ENCODE measurements at regions not wholly inside any gene's neighbourhood (a gene's known extent, or its start where the extent isn't known, plus 50 kb on each side); places are given as distances from the start of the nearest gene placed in this dataset.

DNA sequence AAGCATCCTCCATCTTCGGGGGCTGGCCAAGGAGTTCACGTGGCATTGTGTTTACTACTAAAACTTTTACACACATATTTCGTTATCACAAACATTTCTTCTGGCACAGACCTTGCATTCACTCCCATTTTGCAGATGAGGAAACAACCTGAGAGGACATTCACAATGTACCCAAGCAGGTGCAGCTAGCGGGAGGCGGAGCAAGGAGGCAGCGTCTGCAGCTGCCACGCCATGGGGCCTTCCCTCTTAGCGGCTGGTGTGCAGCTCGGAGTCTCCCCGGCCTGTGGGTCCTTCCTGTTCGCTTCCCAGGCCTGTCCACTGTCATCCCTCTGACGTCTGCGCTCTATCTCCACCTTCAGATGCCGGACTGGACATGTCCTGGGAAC, 807.8 kb downstream of the TBC1D22A start:
- no peak overlapping the region for H3K4me2 ChIP-seq (ENCODE audit: unreplicated experiment)
- H3K27ac ChIP-seq, result no peak overlapping the region
- H3K9me3 ChIP-seq (ENCODE audit: low read depth), result no peaks in the 10 kb centered on the region
- 43 to 55% methylated on average over 14 of the region's 14 CpGs for WGBS, 2 experiments (ENCODE audit: low coverage in 1 of 2, low lambda C conversion rate in 2 of 2, missing lambda C conversion rate in 2 of 2)
- no peak overlapping the region for H3K9ac ChIP-seq
- H3K36me3 ChIP-seq (ENCODE audit: low read depth), result no peaks in the 10 kb centered on the region
- TF ChIP-seq EZH2 (IDR thresholded peaks at IDR 0.05; ENCODE audit: insufficient read depth, poor library complexity, severe bottlenecking) (no peak), EZH2phosphoT487 (IDR thresholded peaks at IDR 0.05; ENCODE audit: insufficient read depth, low read depth) (no peak)
- H3K4me3 ChIP-seq, result no peak overlapping the region
- H4K20me1 ChIP-seq (ENCODE audit: insufficient read depth), result no peaks in the 10 kb centered on the region
- no peaks in the 10 kb centered on the region for H3F3A ChIP-seq (ENCODE audit: insufficient read depth)
- no peak for DNase-seq
- no peaks in the 10 kb centered on the region for H3K4me1 ChIP-seq (ENCODE audit: insufficient read depth)
- H3K27me3 ChIP-seq (replicated peaks; ENCODE audit: insufficient read depth), result no peaks in the 10 kb centered on the region
- in situ Hi-C loops (cut with MboI), result no loop called here
- H2AFZ ChIP-seq, result no peak overlapping the region
- H3K9me2 ChIP-seq (ENCODE audit: insufficient read depth), result no peaks in the 10 kb centered on the region
- no peaks in the 10 kb centered on the region for H3K79me2 ChIP-seq (ENCODE audit: insufficient read depth)

DNA sequence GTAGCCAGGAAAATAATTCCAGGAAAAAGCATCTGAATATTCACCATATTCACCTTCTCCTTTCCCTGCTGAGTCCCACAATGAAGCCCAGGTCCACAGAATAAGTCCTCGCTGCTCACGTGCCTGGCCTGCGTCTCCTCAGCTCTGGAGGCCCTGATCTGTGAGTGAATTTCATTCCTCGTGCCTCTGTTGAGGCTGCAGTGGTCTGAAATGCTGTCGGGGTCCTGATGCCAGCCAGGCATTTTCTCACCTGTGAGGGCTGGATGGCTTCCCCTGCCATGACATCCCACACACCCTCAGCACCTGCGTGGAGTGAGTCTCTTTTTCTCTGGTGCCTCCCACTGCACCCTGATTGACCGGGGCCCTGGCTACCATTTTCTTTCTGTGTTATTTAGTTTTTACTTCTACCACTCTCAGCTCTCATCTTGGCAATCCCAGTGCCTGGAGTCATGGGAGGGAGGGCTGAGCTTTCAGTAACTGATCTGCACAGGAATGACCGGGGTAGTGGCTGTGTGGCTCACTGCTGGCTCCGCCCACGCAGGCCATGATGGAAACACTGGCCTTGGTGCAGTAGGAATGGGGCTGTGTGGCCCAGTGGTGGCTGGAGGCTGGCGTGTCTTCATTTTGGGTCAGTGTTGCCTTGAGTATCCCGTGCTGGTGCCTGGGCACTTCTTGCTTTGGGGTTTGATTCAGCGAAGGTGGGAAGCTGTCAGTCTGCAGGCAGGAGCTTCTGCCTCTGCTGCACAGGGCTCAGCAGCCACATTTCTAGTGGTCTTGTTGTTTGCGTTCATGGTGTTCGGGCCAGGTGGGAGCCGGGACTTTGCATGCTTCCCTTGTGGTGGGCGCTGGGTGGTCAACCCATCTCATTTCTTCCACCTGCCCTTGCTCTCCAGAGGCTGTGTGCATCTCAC, 807.2 kb downstream of the TBC1D22A start:
- no peaks in the 10 kb centered on the region for H3K9me3 ChIP-seq (ENCODE audit: low read depth)
- WGBS, 2 experiments (ENCODE audit: low coverage in 1 of 2, low lambda C conversion rate in 2 of 2, missing lambda C conversion rate in 2 of 2), result 40 to 48% methylated on average over 17 of the region's 17 CpGs

DNA sequence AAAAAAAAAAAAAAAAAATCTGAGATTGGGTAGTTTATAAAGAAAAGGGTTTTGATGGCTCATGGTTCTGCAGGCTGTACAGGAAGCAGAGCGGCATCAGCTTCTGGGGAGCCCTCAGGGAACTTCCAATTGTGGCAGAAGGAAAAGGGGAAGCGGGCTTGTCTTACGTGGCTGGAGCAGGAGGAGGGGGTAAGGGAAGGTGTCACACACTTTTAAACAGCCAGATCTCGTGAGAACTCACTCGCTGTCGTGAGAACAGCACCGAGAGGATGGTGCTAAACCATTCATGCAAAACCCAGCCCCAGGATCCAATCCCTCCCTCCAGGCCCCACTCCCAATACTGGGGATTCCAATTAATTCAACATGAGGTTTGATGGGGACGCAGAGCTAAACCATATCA, 806.2 kb downstream of the TBC1D22A start:
- Histone ChIP-seq H3K36me3 (ENCODE audit: low read depth) (no peaks in the 10 kb centered on the region), H3K4me1 (ENCODE audit: insufficient read depth) (no peaks in the 10 kb centered on the region), H3K9me2 (ENCODE audit: insufficient read depth) (no peaks in the 10 kb centered on the region), H4K20me1 (ENCODE audit: insufficient read depth) (no peaks in the 10 kb centered on the region), H3K9me3 (ENCODE audit: low read depth) (no peaks in the 10 kb centered on the region), H3K79me2 (ENCODE audit: insufficient read depth) (no peaks in the 10 kb centered on the region), H3K27ac (no peak overlapping the region), H3K4me3 (no peak overlapping the region), H3K4me2 (ENCODE audit: unreplicated experiment) (no peak overlapping the region), H3K27me3 (replicated peaks; ENCODE audit: insufficient read depth) (no peaks in the 10 kb centered on the region), H2AFZ (no peak overlapping the region), H3K9ac (no peak overlapping the region), H3F3A (ENCODE audit: insufficient read depth) (no peaks in the 10 kb centered on the region)
- in situ Hi-C loops (cut with MboI), result no loop called here
- WGBS, 2 experiments (ENCODE audit: low coverage in 1 of 2, low lambda C conversion rate in 2 of 2, missing lambda C conversion rate in 2 of 2), result 41 to 52% methylated on average over 8 of the region's 8 CpGs
- TF ChIP-seq EZH2 (IDR thresholded peaks at IDR 0.05; ENCODE audit: insufficient read depth, poor library complexity, severe bottlenecking), result no peak
- TF ChIP-seq EZH2phosphoT487 (IDR thresholded peaks at IDR 0.05; ENCODE audit: insufficient read depth, low read depth), result no peak
- no peak for DNase-seq

More for the DNA sequence above, 807.2 kb downstream of the TBC1D22A start:
- TF ChIP-seq EZH2 (IDR thresholded peaks at IDR 0.05; ENCODE audit: insufficient read depth, poor library complexity, severe bottlenecking) (no peak), EZH2phosphoT487 (IDR thresholded peaks at IDR 0.05; ENCODE audit: insufficient read depth, low read depth) (no peak)
- Histone ChIP-seq H3F3A (ENCODE audit: insufficient read depth) (no peaks in the 10 kb centered on the region), H3K4me1 (ENCODE audit: insufficient read depth) (no peaks in the 10 kb centered on the region), H3K36me3 (ENCODE audit: low read depth) (no peaks in the 10 kb centered on the region), H3K4me3 (no peak overlapping the region), H3K4me2 (ENCODE audit: unreplicated experiment) (no peak overlapping the region), H4K20me1 (ENCODE audit: insufficient read depth) (no peaks in the 10 kb centered on the region), H3K79me2 (ENCODE audit: insufficient read depth) (no peaks in the 10 kb centered on the region), H3K27ac (no peak overlapping the region), H3K9ac (no peak overlapping the region), H2AFZ (no peak overlapping the region), H3K9me2 (ENCODE audit: insufficient read depth) (no peaks in the 10 kb centered on the region), H3K27me3 (replicated peaks; ENCODE audit: insufficient read depth) (no peaks in the 10 kb centered on the region)
- DNase-seq, result no peak
- in situ Hi-C loops (cut with MboI), result no loop called here

DNA sequence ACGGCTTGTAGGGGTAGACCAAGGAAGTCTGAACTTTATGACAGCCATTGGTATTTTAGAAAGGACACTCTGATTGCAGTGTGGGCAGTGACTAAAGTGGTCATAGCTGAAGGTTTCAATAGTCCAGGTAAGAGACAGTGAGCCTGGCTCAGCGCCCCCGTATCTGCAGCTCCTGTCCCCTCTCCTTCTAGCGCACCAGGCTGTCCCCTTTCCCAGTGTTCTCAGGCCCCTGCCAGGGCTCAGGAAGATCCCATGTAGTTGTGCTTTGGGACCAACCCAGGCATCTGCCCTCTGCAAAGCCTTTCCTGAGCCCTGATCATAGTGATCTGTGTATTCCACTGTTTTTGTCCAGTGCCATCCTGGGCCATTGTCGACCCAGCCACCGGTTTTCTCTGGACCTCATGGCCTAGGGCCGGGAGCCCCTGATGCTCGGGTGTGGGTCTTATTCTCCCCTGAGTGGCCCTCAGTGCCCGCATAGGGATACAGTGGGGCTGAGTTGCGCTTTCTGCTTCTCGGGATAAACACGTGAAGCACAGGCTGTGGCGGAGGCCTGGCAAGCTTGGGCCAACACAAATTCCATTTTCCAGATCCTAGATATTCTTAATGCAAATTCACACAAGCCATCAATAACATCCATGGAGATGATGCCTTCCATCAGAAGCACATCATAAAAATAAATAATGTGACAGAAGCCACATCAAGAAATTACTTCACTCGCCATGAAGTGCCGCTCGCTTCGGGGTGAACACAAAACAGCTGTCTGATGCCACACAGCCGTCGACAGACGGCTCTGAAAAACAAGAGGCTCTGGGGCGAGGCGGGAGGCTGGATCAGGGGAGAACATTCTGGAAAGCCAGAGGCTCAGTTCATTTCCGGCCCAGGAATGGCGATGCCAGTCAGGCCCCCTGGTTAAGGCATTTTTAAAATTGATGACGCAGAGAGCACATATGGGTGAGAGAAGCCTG, 805.0 kb downstream of the TBC1D22A start:
- TF ChIP-seq EZH2phosphoT487 (IDR thresholded peaks at IDR 0.05; ENCODE audit: insufficient read depth, low read depth) (no peak), EZH2 (IDR thresholded peaks at IDR 0.05; ENCODE audit: insufficient read depth, poor library complexity, severe bottlenecking) (no peak)
- Histone ChIP-seq H3K4me3 (no peak overlapping the region), H3K9me2 (ENCODE audit: insufficient read depth) (no peaks in the 10 kb centered on the region), H2AFZ (no peak overlapping the region), H3K36me3 (ENCODE audit: low read depth) (no peaks in the 10 kb centered on the region), H3F3A (ENCODE audit: insufficient read depth) (no peaks in the 10 kb centered on the region), H3K4me2 (ENCODE audit: unreplicated experiment) (no peak overlapping the region), H3K9ac (no peak overlapping the region), H3K27ac (no peak overlapping the region), H3K79me2 (ENCODE audit: insufficient read depth) (no peaks in the 10 kb centered on the region), H3K4me1 (ENCODE audit: insufficient read depth) (no peaks in the 10 kb centered on the region), H3K9me3 (ENCODE audit: low read depth) (no peaks in the 10 kb centered on the region), H4K20me1 (ENCODE audit: insufficient read depth) (no peaks in the 10 kb centered on the region), H3K27me3 (replicated peaks; ENCODE audit: insufficient read depth) (no peaks in the 10 kb centered on the region)
- in situ Hi-C loops (cut with MboI), result no loop called here
- 39 to 46% methylated on average over 25 of the region's 25 CpGs for WGBS, 2 experiments (ENCODE audit: low coverage in 1 of 2, low lambda C conversion rate in 2 of 2, missing lambda C conversion rate in 2 of 2)
- DNase-seq, result no peak
